PC-9 (cell line): ENCODE measurements at regions not wholly inside any gene's neighbourhood (a gene's known extent, or its start where the extent isn't known, plus 50 kb on each side); places are given as distances from the start of the nearest gene placed in this dataset.

Experiments
- CTCF ChIP-seq: fragments of 200-600 bp; sonication (generic); conservative IDR thresholded peaks from 2 replicates; pipeline ENCODE4 v1.6.1; 2017; ENCODE audit warnings: mixed run types, antibody characterized with exemption, mild to moderate bottlenecking, moderate library complexity
- EZH2 ChIP-seq: fragments of 200-600 bp; sonication (generic); IDR thresholded peaks from 2 replicates; pipeline ENCODE4 v1.8.0; 2017; ENCODE audit warnings: antibody characterized with exemption, low read depth

- TF ChIP-seq CTCF (no peak), EZH2 (no peak)
These were observed 162.0 kb upstream of the C1orf174 start for GRCh38 chr1:4062041-4062440.
